ENCODE measurements at regions not wholly inside any gene's neighbourhood (a gene's known extent, or its start where the extent isn't known, plus 50 kb on each side); places are given as distances from the start of the nearest gene placed in this dataset.

- TF ChIP-seq EZH2 (IDR thresholded peaks at IDR 0.05): no peak
- no peak for TF ChIP-seq POLR2AphosphoS5 (IDR thresholded peaks at IDR 0.05; ENCODE audit: borderline replicate concordance, low read depth, low read length)
Observed at GRCh38 chr12:92987362-92987761, 58.3 kb upstream of the EEA1 start.
